ENCODE measurements at regions not wholly inside any gene's neighbourhood (a gene's known extent, or its start where the extent isn't known, plus 50 kb on each side); places are given as distances from the start of the nearest gene placed in this dataset.
"Not testable (repeated sequence)": the region's sequence is repeated elsewhere in the genome, so short reads cannot be mapped to it uniquely, and the experiment has no call there.

- DNase-seq; intact Hi-C loops (cut with DNase I; ENCODE audit: low total_unique reads); H3K9me3 ChIP-seq; H3K36me3 ChIP-seq (ENCODE audit: low read depth, missing control alignments); H3K27me3 ChIP-seq; H3K4me3 ChIP-seq; H3K27ac ChIP-seq; H3K4me1 ChIP-seq: not testable (repeated sequence)
- WGBS, 2 donors = 80 to 88% methylated on average over 1 to 7 of the region's 7 CpGs
These were observed 142.8 kb downstream of the TMEM121 start for GRCh38 chr14:105669231-105669610.

- intact Hi-C loops (cut with DNase I; ENCODE audit: low total_unique reads); DNase-seq; H3K27me3 ChIP-seq; H3K4me3 ChIP-seq; H3K4me1 ChIP-seq; H3K27ac ChIP-seq; H3K9me3 ChIP-seq; H3K36me3 ChIP-seq (ENCODE audit: low read depth, missing control alignments): not testable (repeated sequence)
- WGBS, 2 donors = 91 to 98% methylated on average over 12 to 13 of the region's 16 CpGs
These were observed 143.3 kb downstream of the TMEM121 start for GRCh38 chr14:105669646-105670045.

DNA sequence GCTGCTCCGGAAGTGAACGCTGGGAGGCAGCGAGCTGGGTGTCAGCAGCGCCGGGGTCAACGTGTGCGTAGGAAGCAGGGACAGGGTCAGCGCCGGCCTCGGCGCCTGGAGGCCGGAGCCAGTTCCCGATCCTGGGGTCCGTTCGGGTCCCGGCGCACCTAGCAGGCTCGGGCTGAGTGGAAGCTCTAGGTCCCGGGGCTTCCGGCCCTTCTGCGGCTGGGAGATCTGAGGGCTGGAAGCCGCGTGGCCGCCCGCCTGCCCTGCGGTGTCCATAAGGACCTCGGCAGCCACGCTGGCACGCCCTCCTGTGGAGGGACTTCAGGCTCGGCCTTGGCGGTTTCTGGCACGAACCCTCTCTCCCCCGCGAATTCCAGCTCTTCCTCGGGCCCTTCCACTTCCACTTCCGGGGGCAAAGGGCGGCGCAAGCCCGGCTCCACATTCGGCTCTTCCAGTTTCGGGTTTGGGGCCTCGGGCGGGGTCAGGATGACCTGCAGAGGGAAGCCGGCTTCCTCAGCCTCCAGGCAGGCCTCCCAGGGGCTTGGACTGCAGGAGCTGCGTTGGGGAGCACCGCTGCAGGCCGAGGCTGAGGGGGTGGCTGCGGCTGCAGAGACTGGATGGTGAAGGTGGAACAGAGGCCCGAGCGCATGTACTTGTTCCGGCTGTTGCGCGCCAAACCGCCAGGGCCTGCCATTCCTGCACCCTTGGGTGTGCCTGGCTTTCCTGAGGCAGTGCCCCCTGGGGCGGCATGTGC, 146.2 kb downstream of the TMEM121 start:
- H3K36me3 ChIP-seq (ENCODE audit: low read depth, missing control alignments); H3K27me3 ChIP-seq; H3K27ac ChIP-seq; H3K4me3 ChIP-seq; DNase-seq; H3K4me1 ChIP-seq; intact Hi-C loops (cut with DNase I; ENCODE audit: low total_unique reads); H3K9me3 ChIP-seq: not testable (repeated sequence)
- WGBS, 2 donors = 100% methylated on average over 1 of the region's 55 CpGs; no CpG with 5 or more reads in 1 of the 2 donors

GRCh38 chr14:105675433-105675832, 149.1 kb downstream of the TMEM121 start:
- intact Hi-C loops (cut with DNase I; ENCODE audit: low total_unique reads); H3K4me3 ChIP-seq: not testable (repeated sequence)

GRCh38 chr14:105675905-105676670, 149.7 kb downstream of the TMEM121 start:
- H3K4me1 ChIP-seq; H3K4me3 ChIP-seq; H3K27me3 ChIP-seq; H3K9me3 ChIP-seq; DNase-seq; H3K27ac ChIP-seq; H3K36me3 ChIP-seq (ENCODE audit: low read depth, missing control alignments); intact Hi-C loops (cut with DNase I; ENCODE audit: low total_unique reads): not testable (repeated sequence)
- WGBS, 2 donors = 73 to 74% methylated on average over 13 of the region's 13 CpGs

More at GRCh38 chr14:105675433-105675832, 149.1 kb downstream of the TMEM121 start:
- 65 to 84% methylated on average over 8 to 12 of the region's 14 CpGs for WGBS, 2 donors
- not testable (repeated sequence) for H3K36me3 ChIP-seq (ENCODE audit: low read depth, missing control alignments); H3K27me3 ChIP-seq; H3K9me3 ChIP-seq; DNase-seq; H3K4me1 ChIP-seq; H3K27ac ChIP-seq

GRCh38 chr14:105678057-105678456, 151.7 kb downstream of the TMEM121 start:
- H3K4me3 ChIP-seq; H3K27me3 ChIP-seq; H3K36me3 ChIP-seq (ENCODE audit: low read depth, missing control alignments); DNase-seq; H3K27ac ChIP-seq; H3K9me3 ChIP-seq; intact Hi-C loops (cut with DNase I; ENCODE audit: low total_unique reads); H3K4me1 ChIP-seq: not testable (repeated sequence)
- 85 to 89% methylated on average over 20 to 21 of the region's 21 CpGs for WGBS, 2 donors

DNA sequence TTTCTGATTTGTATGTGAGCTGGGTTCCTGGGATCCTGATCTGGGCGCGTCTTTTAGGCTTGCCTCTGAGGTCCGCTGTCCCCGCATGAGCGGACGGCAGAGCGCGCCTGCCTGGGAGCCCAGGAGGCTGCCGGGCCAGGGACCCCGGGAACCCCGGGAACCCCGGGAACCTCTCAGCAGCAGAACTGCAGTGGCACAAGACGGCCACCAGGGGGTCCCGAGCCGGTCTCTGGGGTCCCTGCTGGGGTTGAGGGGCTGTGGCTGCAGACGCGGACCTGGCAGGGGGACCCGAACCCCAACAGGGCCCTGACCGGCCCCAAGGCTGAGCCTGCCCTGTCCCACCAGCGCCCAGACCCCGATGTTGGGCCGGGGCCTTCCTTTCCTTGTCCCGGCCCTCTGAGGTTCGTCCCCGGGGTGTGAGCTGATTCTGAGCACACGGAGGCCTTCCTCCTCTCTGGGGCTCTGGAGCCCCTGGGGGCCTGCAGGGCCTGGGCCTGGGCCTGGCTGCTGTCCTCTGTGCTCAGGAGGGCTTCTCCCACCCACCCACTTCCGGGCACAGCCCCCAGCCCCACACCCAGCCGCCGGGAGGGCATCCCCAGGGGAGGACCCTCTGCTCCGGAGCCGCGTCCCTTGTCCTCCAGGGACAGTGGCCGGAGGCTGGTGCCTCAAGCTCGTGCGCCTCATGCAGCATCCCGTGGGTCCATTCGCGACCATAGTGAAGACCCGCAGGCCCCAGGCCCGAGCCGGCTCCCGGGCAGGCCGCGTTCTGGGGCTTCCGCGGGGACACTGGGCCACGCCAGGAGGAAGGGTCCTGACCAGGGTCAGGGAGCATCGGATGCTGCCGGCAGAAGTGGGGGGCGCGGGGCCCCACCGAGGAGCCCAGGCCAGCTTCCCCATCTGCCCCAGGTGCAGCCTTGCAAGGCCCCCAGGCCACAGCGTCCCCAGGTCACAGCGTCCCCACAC, 152.9 kb downstream of the TMEM121 start:
- H3K36me3 ChIP-seq (ENCODE audit: low read depth, missing control alignments); intact Hi-C loops (cut with DNase I; ENCODE audit: low total_unique reads); H3K27ac ChIP-seq; H3K4me1 ChIP-seq; DNase-seq; H3K27me3 ChIP-seq; H3K4me3 ChIP-seq; H3K9me3 ChIP-seq: not testable (repeated sequence)
- 57% methylated on average over 6 of the region's 54 CpGs; no CpG with 5 or more reads in 1 of the 2 donors for WGBS, 2 donors

DNA sequence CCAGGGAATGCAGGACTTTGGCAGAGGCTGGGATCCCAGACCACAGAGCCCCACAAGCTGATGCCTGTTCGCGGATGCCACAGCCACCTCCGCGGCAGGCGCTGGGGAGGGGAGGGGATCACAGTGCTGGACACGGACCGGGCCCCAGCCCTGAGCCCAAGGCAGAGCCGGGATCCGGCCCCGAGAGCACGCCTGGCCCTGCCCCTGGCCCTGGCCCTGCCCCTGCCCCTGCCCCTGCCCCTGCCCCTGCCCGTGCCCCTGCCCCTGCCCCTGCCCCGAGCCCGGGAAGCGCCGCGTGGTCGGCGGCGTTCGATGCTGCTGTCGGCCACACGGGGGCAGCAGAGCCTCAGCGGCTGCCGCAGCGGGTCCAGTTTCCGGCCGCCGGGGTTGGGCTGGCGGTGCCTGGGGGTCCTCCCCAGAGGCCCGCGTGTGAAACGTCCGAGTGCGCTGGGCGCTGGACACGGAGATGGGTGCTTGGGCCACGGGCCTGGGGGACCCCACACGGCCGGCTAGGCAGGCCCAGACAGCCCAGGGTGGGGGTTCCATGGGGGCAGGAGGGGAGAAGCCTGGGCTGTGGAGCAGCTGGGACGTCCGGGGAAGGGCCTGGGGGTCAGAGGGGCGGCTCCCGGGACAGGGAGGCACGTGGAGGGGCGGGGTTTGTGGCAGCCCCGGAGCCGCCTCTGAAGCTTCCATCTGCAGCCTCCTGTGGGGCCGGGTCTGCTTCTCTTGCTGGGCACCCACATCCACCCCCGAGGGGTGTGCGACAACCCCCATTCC, 153.8 kb downstream of the TMEM121 start:
- H3K27ac ChIP-seq; H3K4me3 ChIP-seq; DNase-seq; H3K36me3 ChIP-seq (ENCODE audit: low read depth, missing control alignments); H3K4me1 ChIP-seq; H3K27me3 ChIP-seq; H3K9me3 ChIP-seq; intact Hi-C loops (cut with DNase I; ENCODE audit: low total_unique reads): not testable (repeated sequence)
- WGBS, 2 donors = no CpG with 5 or more reads among the region's 51 CpGs

GRCh38 chr14:105680736-105681098, 154.3 kb downstream of the TMEM121 start:
- 46 to 60% methylated on average over 1 to 5 of the region's 14 CpGs for WGBS, 2 donors
- H3K4me1 ChIP-seq; H3K36me3 ChIP-seq (ENCODE audit: low read depth, missing control alignments); H3K9me3 ChIP-seq; H3K27ac ChIP-seq; H3K4me3 ChIP-seq; DNase-seq; intact Hi-C loops (cut with DNase I; ENCODE audit: low total_unique reads); H3K27me3 ChIP-seq: not testable (repeated sequence)

- H3K27ac ChIP-seq; H3K4me1 ChIP-seq; H3K4me3 ChIP-seq; intact Hi-C loops (cut with DNase I; ENCODE audit: low total_unique reads); H3K36me3 ChIP-seq (ENCODE audit: low read depth, missing control alignments); H3K27me3 ChIP-seq; DNase-seq; H3K9me3 ChIP-seq: not testable (repeated sequence)
- WGBS, 2 donors = 68 to 72% methylated on average over 16 of the region's 26 CpGs
These were observed 155.3 kb downstream of the TMEM121 start for GRCh38 chr14:105681606-105682185.

- no CpG with 5 or more reads among the region's 15 CpGs for WGBS, 2 donors
- H3K4me3 ChIP-seq; DNase-seq; intact Hi-C loops (cut with DNase I; ENCODE audit: low total_unique reads); H3K27ac ChIP-seq; H3K27me3 ChIP-seq; H3K4me1 ChIP-seq; H3K9me3 ChIP-seq; H3K36me3 ChIP-seq (ENCODE audit: low read depth, missing control alignments): not testable (repeated sequence)
These were observed 156.1 kb downstream of the TMEM121 start for GRCh38 chr14:105682442-105682841.

Data from testis (tissue), 2 donors.